ENCODE measurements at regions not wholly inside any gene's neighbourhood (a gene's known extent, or its start where the extent isn't known, plus 50 kb on each side); places are given as distances from the start of the nearest gene placed in this dataset.
"Not testable (repeated sequence)": the region's sequence is repeated elsewhere in the genome, so short reads cannot be mapped to it uniquely, and the experiment has no call there.

DNA sequence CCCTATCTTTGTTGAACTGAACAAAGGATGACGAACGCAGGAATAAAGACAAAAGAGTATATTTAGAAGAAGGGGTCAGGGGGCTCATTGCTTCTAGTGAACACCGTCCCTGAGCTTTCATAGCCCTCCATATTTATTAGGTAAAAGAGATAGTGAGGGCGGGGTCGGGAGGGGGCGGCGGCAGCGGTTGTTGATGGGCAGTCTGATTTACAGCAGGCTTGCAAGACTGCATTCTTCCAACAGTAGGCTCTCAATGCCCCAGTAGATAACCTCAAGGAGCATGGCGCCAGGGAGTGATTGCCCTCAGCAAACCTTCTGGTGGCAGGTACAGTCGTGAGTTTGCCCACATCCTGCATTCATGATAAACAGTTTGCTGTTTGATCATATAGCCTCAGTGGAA is 563.3 kb upstream of the SYNCRIP start:
- Mint-ChIP-seq H3K4me1 (no peaks in the 10 kb centered on the region), H3K36me3 (no peaks in the 10 kb centered on the region), H3K4me3 (no peak overlapping the region), H3K27ac (no peak overlapping the region), H3K9me3 (peaks cover 3% of the 10 kb centered on the region), H3K27me3 (no peaks in the 10 kb centered on the region)
- ATAC-seq, result no peak

DNA sequence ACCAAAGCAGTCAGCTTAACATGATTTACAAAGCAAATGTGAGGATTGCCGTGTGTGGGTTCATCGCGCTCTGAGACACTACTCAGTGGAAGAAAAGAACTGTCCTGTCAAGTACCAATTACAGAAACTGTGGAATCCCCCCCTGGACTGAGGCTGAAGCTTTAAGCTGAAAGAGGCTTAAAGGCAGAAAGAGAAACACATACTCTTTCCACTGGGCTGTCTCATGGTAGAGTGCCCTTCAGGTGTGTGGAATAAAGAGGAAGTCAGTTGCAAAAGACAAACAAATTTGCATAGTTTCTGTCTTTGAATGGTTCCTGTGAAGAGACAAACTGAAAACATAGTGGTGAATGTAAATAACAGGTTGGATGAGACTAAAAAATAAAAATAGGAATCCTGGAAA is 560.4 kb upstream of the SYNCRIP start:
- H3K4me3 Mint-ChIP-seq, result no peak overlapping the region
- no peak for ATAC-seq

DNA sequence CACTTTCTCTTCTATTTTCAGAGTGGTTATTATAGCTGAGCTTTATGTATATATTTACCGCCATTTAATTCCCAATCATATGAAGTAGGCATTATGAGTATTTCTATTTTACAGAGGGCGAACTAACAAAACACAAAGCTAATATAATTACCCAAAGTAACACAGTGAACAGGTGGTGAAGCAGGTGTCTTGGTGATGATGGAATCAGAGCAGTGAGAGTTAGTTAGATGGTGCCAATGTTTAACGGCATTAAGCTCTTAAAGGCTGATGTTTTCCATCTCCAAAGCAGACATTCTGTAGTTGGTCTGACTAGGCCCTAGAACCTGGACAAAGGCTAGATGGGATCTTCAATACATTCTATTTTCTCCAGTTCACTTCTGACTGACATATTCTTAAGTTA is 551.1 kb upstream of the SYNCRIP start:
- H3K36me3 Mint-ChIP-seq, result no peaks in the 10 kb centered on the region
- H3K4me1 Mint-ChIP-seq, result no peaks in the 10 kb centered on the region
- no peaks in the 10 kb centered on the region for H3K27me3 Mint-ChIP-seq
- ATAC-seq, result no peak
- no peaks in the 10 kb centered on the region for H3K9me3 Mint-ChIP-seq
- no peak overlapping the region for H3K27ac Mint-ChIP-seq
- no peak overlapping the region for H3K4me3 Mint-ChIP-seq

More for the DNA sequence above, 560.4 kb upstream of the SYNCRIP start:
- Mint-ChIP-seq H3K27ac (no peak overlapping the region), H3K36me3 (no peaks in the 10 kb centered on the region), H3K4me1 (no peaks in the 10 kb centered on the region), H3K9me3 (peaks cover 5% of the 10 kb centered on the region), H3K27me3 (no peaks in the 10 kb centered on the region)

DNA sequence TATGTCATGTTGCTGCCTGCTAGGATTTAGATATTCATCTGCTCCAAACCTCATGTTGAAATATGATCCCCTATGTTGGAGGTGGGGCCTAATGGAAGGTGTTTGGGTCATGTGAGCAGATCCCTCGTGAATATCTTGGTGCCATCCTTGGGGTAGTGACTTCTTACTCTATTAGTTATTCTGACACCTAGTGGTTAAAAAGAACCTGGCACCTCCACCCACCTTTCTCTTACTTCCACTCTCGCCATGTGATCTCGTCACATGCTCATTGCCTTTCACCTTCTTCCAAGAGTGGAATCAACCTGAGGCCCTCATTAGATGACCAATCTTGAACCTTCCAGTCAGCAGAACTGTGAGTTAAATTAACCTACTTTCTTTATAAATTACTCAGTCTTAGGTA is 549.4 kb upstream of the SYNCRIP start:
- Mint-ChIP-seq H3K9me3 (no peaks in the 10 kb centered on the region), H3K27ac (no peak overlapping the region), H3K27me3 (no peaks in the 10 kb centered on the region), H3K4me3 (no peak overlapping the region), H3K36me3 (no peaks in the 10 kb centered on the region), H3K4me1 (no peaks in the 10 kb centered on the region)
- peak; percentile 40 for ATAC-seq

DNA sequence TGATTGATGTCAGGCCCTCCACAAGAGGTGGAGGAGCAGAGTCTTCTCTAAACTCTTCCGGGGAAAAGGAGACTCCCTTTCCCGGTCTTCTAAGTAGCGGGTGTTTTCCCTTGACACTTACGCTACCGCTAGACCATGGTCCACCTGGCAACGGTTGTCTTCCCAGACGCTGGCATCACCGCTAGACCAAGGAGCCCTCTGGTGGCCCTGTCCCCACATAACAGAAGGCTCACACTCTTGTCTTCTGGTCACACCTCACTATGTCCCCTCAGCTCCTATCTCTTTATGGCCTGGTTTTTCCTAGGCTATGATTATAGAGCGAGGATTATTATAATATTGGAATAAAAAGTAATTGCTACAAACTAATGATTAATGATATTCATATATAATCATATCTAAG is 532.5 kb upstream of the SYNCRIP start:
- not testable (repeated sequence) for H3K4me1 Mint-ChIP-seq, H3K36me3 Mint-ChIP-seq, H3K9me3 Mint-ChIP-seq, H3K27ac Mint-ChIP-seq, ATAC-seq, H3K4me3 Mint-ChIP-seq, H3K27me3 Mint-ChIP-seq

DNA sequence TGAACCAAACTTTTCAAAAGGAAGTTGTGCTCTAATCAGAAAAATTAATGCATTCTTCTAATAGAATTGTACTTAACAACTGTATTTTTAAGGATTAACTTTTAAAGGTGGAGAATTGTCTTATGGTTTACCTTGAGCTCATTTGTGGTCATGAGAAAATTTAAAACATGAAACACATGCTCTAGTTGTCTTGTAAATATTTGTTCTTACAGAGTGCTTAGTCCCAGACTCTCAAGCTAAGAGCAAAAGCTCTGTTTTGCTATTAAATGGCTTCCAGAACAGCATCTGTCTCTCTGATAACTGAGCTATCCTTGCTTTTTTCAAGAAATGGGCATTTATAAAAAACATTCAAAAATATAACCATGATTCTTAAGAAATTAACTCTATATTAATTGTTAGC is 512.2 kb upstream of the SYNCRIP start:
- Mint-ChIP-seq H3K27ac (no peak overlapping the region), H3K27me3 (no peaks in the 10 kb centered on the region), H3K36me3 (no peaks in the 10 kb centered on the region), H3K4me1 (no peaks in the 10 kb centered on the region), H3K4me3 (no peak overlapping the region), H3K9me3 (no peaks in the 10 kb centered on the region)
- ATAC-seq, result no peak

DNA sequence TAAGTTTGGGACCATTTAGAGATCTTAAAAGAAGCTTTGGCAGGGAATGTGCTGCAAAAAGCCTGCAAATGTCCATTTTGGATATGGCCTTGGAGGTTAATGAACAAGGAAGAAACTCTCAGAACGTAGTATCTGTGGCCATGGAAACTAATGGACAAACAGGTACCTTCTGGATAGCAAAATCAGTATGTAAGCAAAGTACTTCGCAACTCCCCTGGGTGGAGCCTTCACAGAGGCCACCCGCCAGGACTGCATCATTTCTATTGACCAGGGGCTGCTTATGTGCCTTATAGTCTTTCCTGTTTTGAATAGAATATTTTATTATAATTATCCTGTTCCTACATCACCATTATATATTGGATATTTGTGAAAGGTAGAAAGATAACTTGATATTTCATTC is 510.8 kb upstream of the SYNCRIP start:
- no peaks in the 10 kb centered on the region for H3K36me3 Mint-ChIP-seq
- no peak for ATAC-seq
- no peaks in the 10 kb centered on the region for H3K9me3 Mint-ChIP-seq
- H3K27ac Mint-ChIP-seq, result no peak overlapping the region
- H3K4me1 Mint-ChIP-seq, result no peaks in the 10 kb centered on the region
- no peaks in the 10 kb centered on the region for H3K27me3 Mint-ChIP-seq
- H3K4me3 Mint-ChIP-seq, result no peak overlapping the region

DNA sequence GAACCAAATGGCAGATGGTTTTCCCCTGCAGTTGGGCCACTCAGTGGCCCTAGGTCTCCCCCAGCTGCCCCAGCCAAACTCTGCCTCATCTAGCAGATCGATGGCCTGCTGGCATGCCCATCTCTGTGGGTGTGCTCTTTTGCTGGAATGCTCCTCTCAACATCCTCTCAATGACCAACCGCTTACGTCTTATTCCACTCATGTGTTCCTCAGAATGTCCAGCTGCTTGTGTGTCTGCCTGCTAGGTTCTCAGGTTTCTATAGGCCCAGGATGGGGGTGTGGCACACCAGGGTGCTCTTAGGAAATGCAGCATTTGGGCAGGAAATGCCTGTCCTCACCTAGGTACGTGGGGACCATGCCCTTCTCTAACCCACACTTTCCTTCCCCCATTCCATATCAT is 509.9 kb upstream of the SYNCRIP start:
- no peaks in the 10 kb centered on the region for H3K27me3 Mint-ChIP-seq
- no peak overlapping the region for H3K4me3 Mint-ChIP-seq
- peak; percentile 19 for ATAC-seq
- H3K36me3 Mint-ChIP-seq, result no peaks in the 10 kb centered on the region
- no peaks in the 10 kb centered on the region for H3K9me3 Mint-ChIP-seq
- no peaks in the 10 kb centered on the region for H3K4me1 Mint-ChIP-seq
- H3K27ac Mint-ChIP-seq, result no peak overlapping the region

DNA sequence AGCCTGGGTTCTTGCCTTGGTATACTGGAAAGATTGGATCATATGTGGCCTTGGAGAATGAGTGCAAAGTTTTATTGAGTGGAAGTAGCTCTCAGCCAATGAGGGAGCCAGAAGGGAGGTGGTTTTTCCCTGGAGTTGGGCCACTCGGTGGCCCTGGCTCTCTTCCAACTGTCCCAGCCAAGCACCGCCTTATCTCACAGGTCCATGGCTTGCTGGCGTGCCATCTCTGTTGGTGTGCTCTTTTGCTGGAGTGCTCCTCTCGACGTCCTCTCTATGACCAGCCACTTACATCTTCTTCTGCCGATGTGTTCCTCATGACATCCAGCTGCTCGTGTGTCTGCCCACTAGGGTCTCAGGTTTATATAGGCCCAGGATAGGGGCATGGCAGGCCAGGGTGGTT is 505.9 kb upstream of the SYNCRIP start:
- ATAC-seq, result no peak
- H3K4me3 Mint-ChIP-seq, result no peak overlapping the region
- no peaks in the 10 kb centered on the region for H3K27me3 Mint-ChIP-seq
- no peaks in the 10 kb centered on the region for H3K9me3 Mint-ChIP-seq
- H3K36me3 Mint-ChIP-seq, result no peaks in the 10 kb centered on the region
- no peak overlapping the region for H3K27ac Mint-ChIP-seq
- H3K4me1 Mint-ChIP-seq, result no peaks in the 10 kb centered on the region

DNA sequence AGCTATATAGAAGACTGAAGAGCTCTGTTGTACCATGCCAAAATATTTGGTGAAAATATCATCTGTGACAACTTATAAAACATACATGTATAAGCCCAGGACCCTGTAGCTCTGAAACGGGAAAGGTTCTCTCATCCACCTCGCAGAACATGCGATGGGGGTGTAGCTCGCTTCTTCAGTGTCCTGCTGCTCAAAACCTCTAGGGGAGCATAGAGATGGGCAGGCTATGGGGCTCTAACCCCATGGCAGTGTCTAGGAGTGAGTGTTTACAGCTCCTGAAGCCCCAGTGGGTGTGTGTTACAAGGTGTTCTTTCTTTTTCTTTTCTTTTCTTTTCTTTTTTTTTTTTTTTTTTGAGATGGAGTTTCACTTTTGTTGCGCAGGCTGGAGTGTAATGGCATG is 505.2 kb upstream of the SYNCRIP start:
- ATAC-seq, result no peak
- Mint-ChIP-seq H3K27ac (no peak overlapping the region), H3K9me3 (no peaks in the 10 kb centered on the region), H3K4me1 (no peaks in the 10 kb centered on the region), H3K4me3 (no peak overlapping the region), H3K27me3 (no peaks in the 10 kb centered on the region), H3K36me3 (no peaks in the 10 kb centered on the region)

DNA sequence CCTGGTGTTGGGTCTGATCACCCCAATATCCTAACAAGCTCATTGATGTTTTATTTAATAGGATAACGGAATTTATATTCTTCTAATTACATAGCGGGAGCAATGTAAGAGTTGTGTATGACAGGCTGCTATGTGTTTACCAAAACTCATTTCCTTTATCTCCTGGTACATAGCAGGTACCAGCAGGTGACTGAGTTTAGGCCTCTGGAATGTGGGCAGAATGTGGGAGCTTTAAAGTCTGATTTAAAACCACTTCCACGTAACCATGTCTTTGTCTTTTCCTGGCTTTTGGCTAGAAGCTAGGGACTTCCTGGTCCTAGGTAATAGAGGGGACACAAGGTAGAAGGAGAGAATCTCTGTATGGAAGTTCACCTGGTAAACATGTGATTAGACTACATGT is 504.6 kb upstream of the SYNCRIP start:
- Mint-ChIP-seq H3K9me3 (peaks cover 3% of the 10 kb centered on the region), H3K4me1 (no peaks in the 10 kb centered on the region), H3K36me3 (no peaks in the 10 kb centered on the region), H3K4me3 (no peak overlapping the region), H3K27me3 (no peaks in the 10 kb centered on the region), H3K27ac (no peak overlapping the region)
- ATAC-seq, result no peak

DNA sequence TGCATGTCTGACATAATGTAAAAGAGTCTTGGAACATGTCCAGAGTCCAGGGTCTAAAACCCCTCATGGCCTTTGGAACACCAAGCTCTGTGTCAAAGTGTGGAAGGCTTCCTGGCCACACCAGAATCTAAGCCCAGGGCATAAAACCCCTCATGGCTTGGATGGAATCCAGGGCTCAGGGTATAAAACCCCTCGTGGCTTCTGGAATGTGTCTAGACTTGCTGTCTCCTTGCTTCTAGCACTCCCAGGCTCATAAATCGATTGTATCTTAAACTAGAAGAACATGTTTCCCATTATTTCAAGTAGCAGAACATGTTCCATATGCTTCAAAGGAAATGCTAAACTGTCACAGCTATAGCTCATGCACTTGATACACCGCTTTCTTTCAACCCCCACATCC is 504.1 kb upstream of the SYNCRIP start:
- not testable (repeated sequence) for H3K4me3 Mint-ChIP-seq, H3K27ac Mint-ChIP-seq, ATAC-seq, H3K27me3 Mint-ChIP-seq, H3K9me3 Mint-ChIP-seq, H3K4me1 Mint-ChIP-seq, H3K36me3 Mint-ChIP-seq

DNA sequence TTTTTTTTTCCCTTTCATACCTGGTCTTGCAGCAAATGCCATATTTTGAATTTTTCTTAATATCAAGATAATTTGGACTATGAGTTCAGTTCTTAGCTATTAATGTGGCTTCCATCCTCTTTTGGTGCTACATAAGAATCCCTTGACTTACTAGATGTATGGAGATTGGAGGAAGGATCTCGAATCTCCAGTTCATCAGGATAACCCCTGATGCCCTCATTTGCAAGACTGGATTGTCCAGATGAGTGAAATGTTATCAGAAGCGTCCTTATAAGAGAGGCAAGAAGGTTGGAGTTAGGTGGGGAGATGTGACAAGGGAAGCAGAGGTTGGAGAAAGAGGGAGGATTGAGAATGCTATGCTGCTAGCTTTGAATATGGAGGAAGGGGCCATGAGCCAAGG is 499.6 kb upstream of the SYNCRIP start:
- no peak for ATAC-seq
- Mint-ChIP-seq H3K27ac (no peak overlapping the region), H3K9me3 (peaks cover 8% of the 10 kb centered on the region), H3K4me3 (no peak overlapping the region), H3K27me3 (no peaks in the 10 kb centered on the region), H3K36me3 (no peaks in the 10 kb centered on the region), H3K4me1 (no peaks in the 10 kb centered on the region)

DNA sequence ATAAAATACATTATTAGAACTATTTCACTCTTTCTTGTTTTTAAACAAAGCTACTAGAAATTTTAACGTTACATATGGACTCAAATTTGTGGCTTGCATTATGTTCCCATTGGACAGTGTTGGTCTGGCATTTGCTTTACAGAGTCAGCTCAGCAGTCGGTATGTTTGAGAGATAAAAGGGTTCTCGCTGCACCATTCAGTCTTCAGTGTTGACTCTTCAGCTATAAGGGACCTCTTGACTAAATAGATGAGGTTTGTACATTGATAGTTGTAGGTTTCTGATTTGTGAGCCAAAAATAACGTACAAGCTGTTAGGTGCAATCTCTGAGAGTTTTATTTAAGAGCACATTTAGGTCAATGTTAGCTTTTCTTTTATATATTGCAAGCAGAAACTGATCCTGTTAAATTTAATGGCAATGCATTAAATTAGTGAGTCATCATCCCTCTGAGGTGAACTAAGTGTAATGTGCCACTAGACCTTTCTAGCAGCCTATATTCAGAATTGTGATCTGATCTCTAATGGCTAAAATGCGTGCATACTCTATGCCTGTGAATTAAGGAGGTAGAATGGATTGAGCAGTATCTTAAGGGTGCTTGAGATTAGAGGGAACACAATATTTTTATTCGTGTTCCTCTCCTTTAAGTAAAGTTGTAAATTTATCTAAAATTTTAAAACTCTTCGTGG is 485.6 kb upstream of the SYNCRIP start:
- Mint-ChIP-seq H3K4me3 (no peak overlapping the region), H3K4me1 (no peaks in the 10 kb centered on the region), H3K36me3 (no peaks in the 10 kb centered on the region), H3K9me3 (peaks cover 4% of the 10 kb centered on the region), H3K27me3 (no peaks in the 10 kb centered on the region), H3K27ac (no peak overlapping the region)
- ATAC-seq, result no peak

DNA sequence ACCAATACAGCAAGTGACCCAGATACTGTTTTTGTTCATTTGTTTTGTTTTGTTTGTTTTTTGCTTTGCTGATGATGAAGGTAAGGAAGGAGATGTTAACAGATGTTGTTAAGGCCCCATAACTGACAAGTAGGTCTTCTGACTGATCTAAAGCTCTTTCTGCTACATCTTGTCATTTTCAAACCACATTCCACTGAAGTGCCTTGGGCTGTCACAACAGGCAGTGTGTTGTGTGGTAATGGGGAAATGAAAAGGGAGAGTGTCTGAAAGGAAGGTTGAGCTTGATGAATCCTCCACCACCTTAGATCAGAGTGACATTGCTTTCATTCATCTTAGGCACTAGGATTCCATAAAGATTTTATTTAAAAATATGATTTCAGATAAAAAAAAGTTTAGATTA is 479.4 kb upstream of the SYNCRIP start:
- Mint-ChIP-seq H3K9me3 (peaks cover 2% of the 10 kb centered on the region), H3K27ac (no peak overlapping the region), H3K4me3 (no peak overlapping the region), H3K27me3 (no peaks in the 10 kb centered on the region), H3K36me3 (no peaks in the 10 kb centered on the region), H3K4me1 (no peaks in the 10 kb centered on the region)
- ATAC-seq, result no peak

DNA sequence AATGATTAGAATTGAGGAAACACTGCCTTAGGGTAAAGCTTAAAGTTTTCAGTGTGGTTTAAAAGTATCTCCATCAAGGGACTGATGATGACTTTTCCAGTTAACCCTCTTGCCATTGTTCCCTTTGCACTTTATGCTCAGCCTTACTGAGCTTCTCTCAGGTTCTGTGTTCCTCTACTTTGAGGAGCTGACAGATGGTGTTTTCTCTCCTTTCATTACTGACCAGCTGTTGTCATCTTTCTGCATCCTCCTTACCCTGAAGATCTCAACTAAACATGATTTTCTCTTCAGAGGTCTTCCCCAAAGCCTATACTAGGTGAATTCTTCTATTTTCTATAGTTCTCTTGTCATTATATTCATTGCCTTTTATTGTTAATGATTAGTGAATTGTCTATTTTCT is 475.6 kb upstream of the SYNCRIP start:
- Mint-ChIP-seq H3K27me3 (no peaks in the 10 kb centered on the region), H3K27ac (no peak overlapping the region), H3K4me1 (no peaks in the 10 kb centered on the region), H3K9me3 (no peaks in the 10 kb centered on the region), H3K36me3 (no peaks in the 10 kb centered on the region), H3K4me3 (no peak overlapping the region)
- ATAC-seq, result no peak

DNA sequence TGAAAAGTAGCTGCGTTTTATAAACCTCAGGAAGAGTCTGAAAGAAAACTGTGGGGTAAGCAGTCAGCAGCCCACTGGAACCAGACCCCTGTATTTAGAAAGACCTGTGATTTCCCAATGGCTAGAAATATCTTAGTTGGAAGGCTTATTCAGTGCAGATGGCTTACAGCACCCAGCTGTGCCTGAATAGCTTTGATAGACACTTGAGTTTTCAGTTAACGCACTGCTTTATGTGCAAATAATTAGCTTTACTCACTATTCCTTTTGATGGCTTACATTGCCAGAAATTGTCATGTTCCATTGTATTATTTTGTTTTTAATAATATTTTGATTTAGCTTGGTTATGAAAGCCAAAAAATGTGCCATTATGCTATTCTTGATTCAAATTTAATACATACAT is 465.3 kb upstream of the SYNCRIP start:
- no peaks in the 10 kb centered on the region for H3K27me3 Mint-ChIP-seq
- H3K9me3 Mint-ChIP-seq, result peaks cover 6% of the 10 kb centered on the region
- H3K4me3 Mint-ChIP-seq, result no peak overlapping the region
- ATAC-seq, result no peak
- no peak overlapping the region for H3K27ac Mint-ChIP-seq
- H3K4me1 Mint-ChIP-seq, result no peaks in the 10 kb centered on the region
- no peaks in the 10 kb centered on the region for H3K36me3 Mint-ChIP-seq
